Activated CD4-positive, alpha-beta T cell treated with anti-CD3 and anti-CD28 coated beads, Interleukin-10, Interleukin-2, amounts not matched to agents 100 ng/mL and 50 ng/mL, durations not matched to agents 16 hours and 8 hours (primary cell): ENCODE measurements at regions not wholly inside any gene's neighbourhood (a gene's known extent, or its start where the extent isn't known, plus 50 kb on each side); places are given as distances from the start of the nearest gene placed in this dataset.
"Not testable (repeated sequence)": the region's sequence is repeated elsewhere in the genome, so short reads cannot be mapped to it uniquely, and the experiment has no call there.

ENCODE experiments used
- DNase-seq: peaks from one replicate; pipeline ENCODE4 v3.0.0-alpha.2; 2020

- not testable (repeated sequence) for DNase-seq
Observed at GRCh38 chr7:150110882-150111281, 212.3 kb upstream of the LRRC61 start.

- DNase-seq = not testable (repeated sequence)
Observed at GRCh38 chr7:150111373-150112139, 211.6 kb upstream of the LRRC61 start.

DNA sequence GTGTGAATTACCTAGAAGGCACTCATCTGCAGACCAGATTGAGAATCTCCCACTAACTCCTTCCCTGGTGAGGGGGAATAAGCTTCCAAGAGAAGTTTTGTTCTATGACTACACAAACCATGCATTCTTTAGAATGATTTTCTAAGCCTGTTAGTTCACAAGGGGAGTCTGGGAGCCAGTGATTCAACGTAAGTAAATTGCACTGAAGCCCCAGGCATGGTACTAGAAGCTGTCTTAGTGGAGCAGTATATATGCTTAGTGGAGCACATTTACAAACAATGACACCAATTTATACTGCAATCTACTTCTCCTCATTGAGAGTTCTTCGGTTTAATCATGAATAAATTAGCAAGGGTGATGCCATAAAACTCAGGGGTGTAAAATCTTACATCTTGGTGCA is 209.9 kb upstream of the LRRC61 start:
- not testable (repeated sequence) for DNase-seq

- DNase-seq = not testable (repeated sequence)
Observed at GRCh38 chr7:150114591-150114990, 208.6 kb upstream of the LRRC61 start.

- not testable (repeated sequence) for DNase-seq
Observed at GRCh38 chr7:150119966-150120365, 203.2 kb upstream of the LRRC61 start.

DNA sequence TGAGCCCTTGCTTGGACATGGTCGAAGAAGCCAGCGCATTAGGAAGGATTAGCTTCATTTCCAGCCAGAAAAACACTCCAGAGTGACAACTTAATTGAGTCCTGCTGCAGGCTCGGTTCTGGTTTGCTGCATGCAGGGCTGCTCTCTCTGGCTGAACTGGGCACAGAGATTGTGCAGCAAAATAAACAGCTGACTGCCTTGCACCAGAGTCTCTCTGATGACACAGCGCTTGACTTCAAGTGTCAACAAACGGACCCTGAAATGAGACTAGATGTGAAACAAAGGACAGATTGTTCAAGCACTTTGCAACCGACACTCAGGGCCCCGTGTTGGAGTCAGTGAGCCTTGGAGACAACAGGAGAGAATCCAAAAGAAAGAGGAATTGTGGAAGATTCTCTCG is 197.3 kb upstream of the LRRC61 start:
- not testable (repeated sequence) for DNase-seq

GRCh38 chr7:150134451-150134850 is 188.7 kb upstream of the LRRC61 start:
- not testable (repeated sequence) for DNase-seq

DNA sequence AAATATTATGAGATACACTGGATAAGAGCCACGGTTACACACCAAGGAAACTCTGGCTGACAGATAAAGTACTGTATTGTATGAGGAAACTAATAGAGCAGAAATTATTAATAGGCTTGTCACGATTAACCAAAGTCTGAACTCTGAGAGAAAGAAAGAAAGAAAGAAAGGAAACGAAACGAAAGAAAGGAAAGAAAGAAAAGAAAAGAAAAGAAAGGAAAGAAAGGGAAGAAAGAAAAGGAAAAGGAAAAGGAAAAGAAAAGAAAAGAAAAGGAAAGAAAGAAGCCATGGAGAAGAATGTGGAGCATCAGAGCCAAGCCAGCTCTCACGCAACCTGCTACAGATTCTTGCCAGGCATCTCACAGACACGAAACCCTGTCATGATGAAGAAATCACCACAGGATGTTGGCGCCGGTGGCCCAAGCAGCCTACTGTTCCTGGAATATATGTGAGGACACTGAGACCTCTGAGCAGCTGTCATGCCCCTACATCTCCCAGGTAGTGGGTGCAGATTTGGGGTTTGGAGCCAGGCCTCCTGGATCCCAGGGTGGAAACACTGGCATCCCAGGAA is 187.4 kb upstream of the LRRC61 start:
- DNase-seq = not testable (repeated sequence)

GRCh38 chr7:150139840-150140239 is 183.3 kb upstream of the LRRC61 start:
- DNase-seq = not testable (repeated sequence)

- not testable (repeated sequence) for DNase-seq
Observed at GRCh38 chr7:150141525-150142345, 181.4 kb upstream of the LRRC61 start.

- DNase-seq = not testable (repeated sequence)
Observed at GRCh38 chr7:150146124-150146523, 177.0 kb upstream of the LRRC61 start.

- not testable (repeated sequence) for DNase-seq
Observed at GRCh38 chr7:150147524-150147923, 175.6 kb upstream of the LRRC61 start.

- not testable (repeated sequence) for DNase-seq
Observed at GRCh38 chr7:150156015-150156414, 167.1 kb upstream of the LRRC61 start.

DNA sequence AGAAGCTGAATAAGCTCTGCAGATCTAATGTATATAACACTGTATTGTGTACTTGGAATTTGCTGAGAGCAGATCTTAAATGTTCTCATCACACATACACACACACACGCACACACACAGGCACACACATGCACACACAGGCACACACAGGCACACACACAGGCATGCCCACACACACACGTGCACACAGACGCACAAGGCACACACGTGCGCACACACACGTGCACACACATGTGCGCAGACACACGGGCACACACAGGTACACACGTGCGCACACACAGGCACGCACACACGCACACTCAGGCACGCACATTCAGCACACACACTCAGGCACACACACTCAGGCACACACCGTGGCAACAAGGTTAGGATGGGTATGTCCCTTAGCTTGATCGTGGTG is 164.5 kb upstream of the LRRC61 start:
- not testable (repeated sequence) for DNase-seq

GRCh38 chr7:150169515-150169914 is 153.6 kb upstream of the LRRC61 start:
- DNase-seq = not testable (repeated sequence)

DNA sequence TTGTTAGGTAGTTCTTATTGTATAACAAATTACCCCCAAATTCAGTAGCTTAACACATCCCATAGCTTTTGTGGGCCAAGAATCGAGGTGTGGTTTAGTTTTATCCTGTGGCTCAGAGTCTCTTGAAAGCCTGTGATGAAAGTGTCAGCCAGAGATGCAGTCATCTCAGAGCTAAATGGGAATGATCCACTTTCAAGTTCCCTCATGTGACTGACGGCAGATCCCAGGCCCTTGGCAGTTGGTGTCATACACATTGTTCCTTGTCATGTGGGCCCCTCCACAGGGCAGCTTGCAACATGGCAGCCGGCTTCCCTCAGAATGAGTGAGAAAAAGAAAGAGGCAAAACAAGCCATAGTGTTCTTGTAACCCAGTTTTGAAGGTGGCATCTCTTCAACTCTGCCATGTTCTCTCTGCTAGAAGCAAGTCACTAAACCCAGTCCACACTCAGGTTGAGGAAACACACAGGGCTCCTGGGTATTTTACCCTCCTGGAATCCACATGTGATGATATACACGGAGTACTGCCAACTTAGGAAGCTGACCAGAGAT is 153.1 kb upstream of the LRRC61 start:
- not testable (repeated sequence) for DNase-seq

GRCh38 chr7:150183602-150184001 is 139.6 kb upstream of the LRRC61 start:
- DNase-seq = not testable (repeated sequence)

DNA sequence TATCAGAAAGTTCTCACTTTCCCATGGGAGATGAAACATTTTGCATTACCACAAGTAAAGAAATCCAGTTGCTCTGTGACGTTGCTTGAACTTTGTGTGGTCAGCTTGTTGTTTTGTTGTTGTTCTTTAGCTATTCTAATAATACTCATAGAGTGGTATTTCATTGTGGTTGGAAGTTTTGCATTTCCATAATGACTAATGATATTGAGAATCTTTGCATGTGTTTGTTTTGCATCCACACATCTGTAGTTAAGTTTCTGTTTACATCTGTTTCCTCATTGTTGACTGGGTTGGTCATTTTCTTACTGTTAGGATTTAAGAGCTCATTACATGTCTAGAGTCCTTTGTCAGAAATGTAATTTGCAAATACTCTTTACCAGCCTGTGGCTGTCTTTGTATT is 133.2 kb upstream of the LRRC61 start:
- DNase-seq = peak; percentile 7

- DNase-seq = not testable (repeated sequence)
Observed at GRCh38 chr7:150192541-150192940, 130.6 kb upstream of the LRRC61 start.

DNA sequence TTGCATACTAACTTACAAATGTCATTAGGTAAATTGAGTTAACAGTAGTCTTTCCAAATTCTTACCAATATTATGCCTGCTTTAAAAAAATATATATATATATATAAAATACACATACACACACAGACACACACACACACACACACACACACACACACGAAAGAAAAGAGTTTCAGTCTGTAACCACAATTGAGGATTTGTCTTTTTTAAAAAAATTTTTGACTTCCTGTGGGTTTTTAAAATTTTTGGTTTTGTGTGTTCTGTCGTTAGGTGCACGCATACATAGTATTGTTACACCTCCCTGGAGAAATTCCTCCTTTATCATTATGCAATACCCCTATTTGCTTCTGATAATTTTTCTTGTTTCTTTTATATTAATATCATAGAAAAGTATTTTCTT is 129.3 kb upstream of the LRRC61 start:
- peak; percentile 35 for DNase-seq
